ENCODE measurements at regions not wholly inside any gene's neighbourhood (a gene's known extent, or its start where the extent isn't known, plus 50 kb on each side); places are given as distances from the start of the nearest gene placed in this dataset.

DNA sequence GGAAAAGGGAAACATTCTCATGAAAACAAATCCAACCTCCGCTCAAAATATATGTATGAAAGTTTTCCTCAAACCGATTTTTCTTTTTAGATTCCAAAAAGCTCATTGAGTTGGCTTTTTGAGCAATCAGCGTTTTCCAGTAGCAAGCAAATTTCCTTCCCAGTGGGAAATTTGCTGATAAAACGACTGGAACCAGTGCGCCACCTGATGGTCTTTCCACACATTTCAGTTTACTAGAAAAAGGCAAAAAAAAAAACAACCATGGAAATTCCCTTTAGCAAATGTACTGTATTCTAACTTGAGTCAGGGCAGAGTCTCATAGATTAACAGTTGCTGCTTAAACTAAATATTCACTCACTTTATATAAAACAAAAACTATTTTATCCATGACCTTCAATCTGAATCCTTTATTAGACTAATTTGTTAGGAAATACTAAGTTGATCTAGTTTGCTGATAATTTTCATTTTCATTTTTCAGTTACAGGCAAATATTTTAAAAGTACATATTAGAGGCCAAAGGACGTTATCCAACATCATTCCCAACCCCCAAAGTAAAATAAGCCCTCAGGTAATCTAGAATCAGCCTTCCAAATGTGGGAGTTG is 271.5 kb downstream of the FOXA2 start:
- Histone ChIP-seq H3K4me1 (ENCODE audit: control insufficient read depth in 5 of 5, insufficient read depth in 5 of 5, low read length in 5 of 5) (peaks cover 0 to 6% (median 0%) of the 10 kb centered on the region in 5 donors), H3K27ac (ENCODE audit: low read depth in 1 of 2, low read length in 1 of 2) (no peak overlapping the region), H3K4me3 (no peak overlapping the region), H3K27me3 (ENCODE audit: control insufficient read depth in 3 of 3, insufficient read depth in 3 of 3, low read length in 2 of 3) (peaks cover 0 to 3% (median 0%) of the 10 kb centered on the region in 3 donors), H3K36me3 (ENCODE audit: control insufficient read depth in 4 of 4, insufficient read depth in 4 of 4, low read length in 4 of 4) (no peaks in the 10 kb centered on the region), H3K9ac (ENCODE audit: insufficient read depth in 1 of 2, low read length in 2 of 2) (no peak overlapping the region), H3K9me3 (ENCODE audit: control insufficient read depth in 4 of 4, insufficient read depth in 3 of 4, low read length in 3 of 4) (peaks cover 0 to 2% (median 0%) of the 10 kb centered on the region in 4 donors)
- peak; percentile 59 to 82 (median 75) for DNase-seq
- no peak for ATAC-seq (ENCODE audit: insufficient read depth, low FRiP score)
- WGBS, 2 donors: 3 to 4% methylated on average over 6 of the region's 6 CpGs
- TF ChIP-seq, protein P1, sequence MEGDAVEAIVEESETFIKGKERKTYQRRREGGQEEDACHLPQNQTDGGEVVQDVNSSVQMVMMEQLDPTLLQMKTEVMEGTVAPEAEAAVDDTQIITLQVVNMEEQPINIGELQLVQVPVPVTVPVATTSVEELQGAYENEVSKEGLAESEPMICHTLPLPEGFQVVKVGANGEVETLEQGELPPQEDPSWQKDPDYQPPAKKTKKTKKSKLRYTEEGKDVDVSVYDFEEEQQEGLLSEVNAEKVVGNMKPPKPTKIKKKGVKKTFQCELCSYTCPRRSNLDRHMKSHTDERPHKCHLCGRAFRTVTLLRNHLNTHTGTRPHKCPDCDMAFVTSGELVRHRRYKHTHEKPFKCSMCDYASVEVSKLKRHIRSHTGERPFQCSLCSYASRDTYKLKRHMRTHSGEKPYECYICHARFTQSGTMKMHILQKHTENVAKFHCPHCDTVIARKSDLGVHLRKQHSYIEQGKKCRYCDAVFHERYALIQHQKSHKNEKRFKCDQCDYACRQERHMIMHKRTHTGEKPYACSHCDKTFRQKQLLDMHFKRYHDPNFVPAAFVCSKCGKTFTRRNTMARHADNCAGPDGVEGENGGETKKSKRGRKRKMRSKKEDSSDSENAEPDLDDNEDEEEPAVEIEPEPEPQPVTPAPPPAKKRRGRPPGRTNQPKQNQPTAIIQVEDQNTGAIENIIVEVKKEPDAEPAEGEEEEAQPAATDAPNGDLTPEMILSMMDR (IDR thresholded peaks at IDR 0.05; ENCODE audit: control extremely low read depth, extremely low read depth): peak; percentile 34

DNA sequence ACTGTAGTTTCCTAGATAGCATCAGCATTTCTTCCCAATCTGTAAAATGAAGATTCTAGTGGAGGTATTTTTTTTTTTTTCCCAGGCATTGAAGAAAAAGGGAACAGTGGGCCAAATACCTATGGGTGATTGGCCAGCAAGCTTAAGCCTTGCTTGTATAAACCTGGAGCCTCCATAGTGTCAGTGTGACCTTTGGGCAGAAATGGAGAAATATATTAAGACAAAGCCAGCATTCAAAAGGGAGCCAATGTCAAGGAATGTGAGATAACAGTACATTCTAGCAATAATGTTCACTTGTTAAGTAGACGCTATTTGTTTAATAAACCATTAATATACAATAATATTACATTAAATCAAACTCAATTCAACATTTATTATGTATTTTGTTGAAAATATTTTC is 275.4 kb downstream of the FOXA2 start:
- no peak overlapping the region for H3K9ac ChIP-seq (ENCODE audit: insufficient read depth in 1 of 2, low read length in 2 of 2)
- WGBS, 2 donors: 81 to 93% methylated on average over 1 of the region's 1 CpG
- H3K4me1 ChIP-seq (ENCODE audit: control insufficient read depth in 5 of 5, insufficient read depth in 5 of 5, low read length in 5 of 5): peaks cover 0 to 4% (median 0%) of the 10 kb centered on the region in 5 donors
- H3K27me3 ChIP-seq (ENCODE audit: control insufficient read depth in 3 of 3, insufficient read depth in 3 of 3, low read length in 2 of 3): no peaks in the 10 kb centered on the region
- no peaks in the 10 kb centered on the region for H3K36me3 ChIP-seq (ENCODE audit: control insufficient read depth in 4 of 4, insufficient read depth in 4 of 4, low read length in 4 of 4)
- H3K4me3 ChIP-seq: no peak overlapping the region
- no peak overlapping the region for H3K27ac ChIP-seq (ENCODE audit: low read depth in 1 of 2, low read length in 1 of 2)
- no peaks in the 10 kb centered on the region for H3K9me3 ChIP-seq (ENCODE audit: control insufficient read depth in 4 of 4, insufficient read depth in 3 of 4, low read length in 3 of 4)
- TF ChIP-seq, protein P1 (IDR thresholded peaks at IDR 0.05; ENCODE audit: control extremely low read depth, extremely low read depth): no peak
- DNase-seq: no peak
- no peak for ATAC-seq (ENCODE audit: insufficient read depth, low FRiP score)

DNA sequence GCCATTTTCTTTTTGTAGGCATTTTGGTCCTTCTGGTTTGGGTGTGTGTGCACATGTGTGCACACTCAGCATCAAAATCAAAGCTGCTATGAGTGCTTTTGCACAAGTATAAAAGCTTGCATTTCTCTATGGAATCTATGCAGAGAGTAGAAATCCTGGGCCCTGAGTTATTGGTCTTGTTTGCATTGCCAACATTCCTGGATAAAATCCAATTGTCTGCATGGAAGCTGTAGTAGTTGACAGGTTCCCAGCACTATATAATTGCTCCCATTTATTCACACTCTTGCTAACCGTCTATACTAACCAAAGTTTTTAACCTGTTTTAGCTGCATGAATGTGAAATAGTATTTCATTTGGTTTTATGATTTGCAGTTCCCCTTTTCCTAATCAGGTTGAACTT is 277.0 kb downstream of the FOXA2 start:
- DNase-seq (no peak), ATAC-seq (ENCODE audit: insufficient read depth, low FRiP score) (no peak)
- H3K27ac ChIP-seq (ENCODE audit: low read depth in 1 of 2, low read length in 1 of 2): no peak overlapping the region
- TF ChIP-seq, protein P1 (IDR thresholded peaks at IDR 0.05; ENCODE audit: control extremely low read depth, extremely low read depth): no peak
- 44 to 46% methylated on average over 1 of the region's 1 CpG for WGBS, 2 donors
- no peak overlapping the region for H3K4me3 ChIP-seq
- no peaks in the 10 kb centered on the region for H3K9me3 ChIP-seq (ENCODE audit: control insufficient read depth in 4 of 4, insufficient read depth in 3 of 4, low read length in 3 of 4)
- no peaks in the 10 kb centered on the region for H3K27me3 ChIP-seq (ENCODE audit: control insufficient read depth in 3 of 3, insufficient read depth in 3 of 3, low read length in 2 of 3)
- peaks cover 0 to 4% (median 0%) of the 10 kb centered on the region in 5 donors for H3K4me1 ChIP-seq (ENCODE audit: control insufficient read depth in 5 of 5, insufficient read depth in 5 of 5, low read length in 5 of 5)
- no peaks in the 10 kb centered on the region for H3K36me3 ChIP-seq (ENCODE audit: control insufficient read depth in 4 of 4, insufficient read depth in 4 of 4, low read length in 4 of 4)
- no peak overlapping the region for H3K9ac ChIP-seq (ENCODE audit: insufficient read depth in 1 of 2, low read length in 2 of 2)

DNA sequence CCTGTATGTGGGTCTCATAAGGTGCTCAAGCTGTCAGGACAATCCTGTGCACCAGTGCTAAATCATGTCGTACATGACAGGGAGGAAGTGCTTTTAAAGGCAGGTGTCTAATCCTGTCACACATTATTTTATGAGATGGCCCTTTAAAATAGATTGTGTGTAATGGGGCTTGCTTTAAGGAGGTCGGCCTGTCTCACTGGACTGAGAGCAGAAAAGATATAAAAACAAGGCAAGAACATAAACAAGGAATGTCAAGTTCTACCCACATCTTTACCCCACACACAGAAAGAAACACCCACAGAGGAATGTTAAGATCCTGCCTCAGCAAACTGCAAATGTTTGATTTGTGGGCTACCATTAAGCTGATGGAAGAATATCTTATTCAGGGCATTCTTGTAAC is 279.0 kb downstream of the FOXA2 start:
- 56 to 78% methylated on average over 2 of the region's 2 CpGs for WGBS, 2 donors
- no peak overlapping the region for H3K9ac ChIP-seq (ENCODE audit: insufficient read depth in 1 of 2, low read length in 2 of 2)
- DNase-seq: no peak
- ATAC-seq (ENCODE audit: insufficient read depth, low FRiP score): no peak
- peaks cover 0 to 4% (median 0%) of the 10 kb centered on the region in 5 donors for H3K4me1 ChIP-seq (ENCODE audit: control insufficient read depth in 5 of 5, insufficient read depth in 5 of 5, low read length in 5 of 5)
- H3K4me3 ChIP-seq: no peak overlapping the region
- no peaks in the 10 kb centered on the region for H3K27me3 ChIP-seq (ENCODE audit: control insufficient read depth in 3 of 3, insufficient read depth in 3 of 3, low read length in 2 of 3)
- TF ChIP-seq, protein P1 (IDR thresholded peaks at IDR 0.05; ENCODE audit: control extremely low read depth, extremely low read depth): no peak
- H3K36me3 ChIP-seq (ENCODE audit: control insufficient read depth in 4 of 4, insufficient read depth in 4 of 4, low read length in 4 of 4): no peaks in the 10 kb centered on the region
- H3K27ac ChIP-seq (ENCODE audit: low read depth in 1 of 2, low read length in 1 of 2): no peak overlapping the region
- H3K9me3 ChIP-seq (ENCODE audit: control insufficient read depth in 4 of 4, insufficient read depth in 3 of 4, low read length in 3 of 4): no peaks in the 10 kb centered on the region
